A673 (cell line): ENCODE measurements at regions not wholly inside any gene's neighbourhood (a gene's known extent, or its start where the extent isn't known, plus 50 kb on each side); places are given as distances from the start of the nearest gene placed in this dataset.

Experiments
- BruUV-seq: library from RNA; stranded (reverse); fragments of 400-500 nt; replicated peaks from 2 replicates; lab custom pipeline; 2021; lab: Mats Ljungman, UMichigan
- CTCF ChIA-PET: fragments of 300-600 bp; sonication (Branson Sonifier 250); formaldehyde crosslinking; loops from one replicate; lab custom pipeline; 2022; ENCODE audit warnings: antibody characterized with exemption; lab: Charles Lee
- POLR2A ChIA-PET: fragments of 300-600 bp; sonication (Branson Sonifier 250); formaldehyde crosslinking; loops from one replicate; lab custom pipeline; 2022; ENCODE audit warnings: antibody characterized with exemption; ENCODE audit not compliant: low non-redundant PET; lab: Charles Lee
- DNase-seq: peaks from one replicate; pipeline ENCODE4 v3.0.0-alpha.2; 2015; ENCODE audit warnings: low spot score
- H3K27ac ChIP-seq: fragments of 200-600 bp; sonication (generic); 2 replicates; pipeline ENCODE4 v1.5.1; 2016; ENCODE audit warnings: mixed run types, low read depth, mild to moderate bottlenecking, mixed read lengths, antibody characterized with exemption, low read length; ENCODE audit not compliant: poor library complexity, severe bottlenecking
- H3K27me3 ChIP-seq: fragments of 200-600 bp; sonication (generic); replicated peaks from 2 replicates; pipeline ENCODE4 v1.6.1; 2017; ENCODE audit warnings: mixed run types, low read depth, mild to moderate bottlenecking, mixed read lengths, antibody characterized with exemption, low read length; ENCODE audit not compliant: insufficient read depth, poor library complexity
- H3K36me3 ChIP-seq: fragments of 200-600 bp; sonication (generic); 2 replicates; pipeline ENCODE4 v1.6.1; 2016; ENCODE audit warnings: mixed run types, mild to moderate bottlenecking, mixed read lengths, antibody characterized with exemption, low read length; ENCODE audit not compliant: insufficient read depth, poor library complexity, severe bottlenecking
- H3K4me1 ChIP-seq: fragments of 200-600 bp; sonication (generic); 2 replicates; pipeline ENCODE4 v1.6.1; 2017; ENCODE audit warnings: mixed run types, mild to moderate bottlenecking, mixed read lengths, antibody characterized with exemption, low read length; ENCODE audit not compliant: insufficient read depth, poor library complexity, severe bottlenecking
- H3K4me3 ChIP-seq: fragments of 200-600 bp; sonication (generic); 2 replicates; pipeline ENCODE4 v1.5.1; 2016; ENCODE audit warnings: low read depth, mixed run types, mild to moderate bottlenecking, mixed read lengths, low read length; ENCODE audit not compliant: poor library complexity, severe bottlenecking
- H3K9me3 ChIP-seq: fragments of 200-600 bp; sonication (generic); 2 replicates; pipeline ENCODE4 v1.6.1; 2016; ENCODE audit warnings: mixed run types, low read depth, mild to moderate bottlenecking, mixed read lengths, antibody characterized with exemption, low read length; ENCODE audit not compliant: poor library complexity, severe bottlenecking
- EZH2 ChIP-seq: fragments of 200-600 bp; sonication (generic); IDR thresholded peaks from 2 replicates; pipeline ENCODE4 v1.6.1; 2017; ENCODE audit warnings: borderline replicate concordance, low read depth, mild to moderate bottlenecking, mixed read lengths, antibody characterized with exemption, low read length; ENCODE audit not compliant: poor library complexity, severe bottlenecking
- intact Hi-C: fragments of 100-400 bp; cut with micrococcal nuclease; formaldehyde crosslinking; loops from one replicate; pipeline ENCODE4 v1.10.0; 2022; ENCODE audit not compliant: unreplicated experiment
- TF ChIP-seq, protein P1 (sequence below): fragments of 300-800, 200-600 bp; sonication (generic); conservative IDR thresholded peaks from 2 replicates; pipeline ENCODE4 v1.5.1; 2017; ENCODE audit warnings: low read depth, mild to moderate bottlenecking, antibody characterized with exemption, low read length, moderate library complexity, mixed read lengths

- H3K36me3 ChIP-seq: no peaks in the 10 kb centered on the region
- peaks cover 1% of the 10 kb centered on the region for H3K27me3 ChIP-seq
- no peak for DNase-seq
- ChIA-PET CTCF (no interaction called here), POLR2A (no interaction called here)
- no peaks in the 10 kb centered on the region for H3K9me3 ChIP-seq
- TF ChIP-seq, protein P1, sequence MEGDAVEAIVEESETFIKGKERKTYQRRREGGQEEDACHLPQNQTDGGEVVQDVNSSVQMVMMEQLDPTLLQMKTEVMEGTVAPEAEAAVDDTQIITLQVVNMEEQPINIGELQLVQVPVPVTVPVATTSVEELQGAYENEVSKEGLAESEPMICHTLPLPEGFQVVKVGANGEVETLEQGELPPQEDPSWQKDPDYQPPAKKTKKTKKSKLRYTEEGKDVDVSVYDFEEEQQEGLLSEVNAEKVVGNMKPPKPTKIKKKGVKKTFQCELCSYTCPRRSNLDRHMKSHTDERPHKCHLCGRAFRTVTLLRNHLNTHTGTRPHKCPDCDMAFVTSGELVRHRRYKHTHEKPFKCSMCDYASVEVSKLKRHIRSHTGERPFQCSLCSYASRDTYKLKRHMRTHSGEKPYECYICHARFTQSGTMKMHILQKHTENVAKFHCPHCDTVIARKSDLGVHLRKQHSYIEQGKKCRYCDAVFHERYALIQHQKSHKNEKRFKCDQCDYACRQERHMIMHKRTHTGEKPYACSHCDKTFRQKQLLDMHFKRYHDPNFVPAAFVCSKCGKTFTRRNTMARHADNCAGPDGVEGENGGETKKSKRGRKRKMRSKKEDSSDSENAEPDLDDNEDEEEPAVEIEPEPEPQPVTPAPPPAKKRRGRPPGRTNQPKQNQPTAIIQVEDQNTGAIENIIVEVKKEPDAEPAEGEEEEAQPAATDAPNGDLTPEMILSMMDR: no peak
- TF ChIP-seq EZH2: no peak
- H3K4me1 ChIP-seq: no peaks in the 10 kb centered on the region
- intact Hi-C loops: no loop called here
- H3K4me3 ChIP-seq: no peak overlapping the region
- no TSS peak for BruUV-seq
- H3K27ac ChIP-seq: no peak overlapping the region
Observed at GRCh38 chr4:26218677-26219605, 101.9 kb upstream of the RBPJ start.

GRCh38 chr4:26220696-26221095, 100.1 kb upstream of the RBPJ start:
- intact Hi-C loops: no loop called here
- no TSS peak for BruUV-seq
- CTCF ChIA-PET: no interaction called here

GRCh38 chr4:26223155-26223554, 97.7 kb upstream of the RBPJ start:
- Histone ChIP-seq H3K9me3 (no peaks in the 10 kb centered on the region), H3K4me3 (no peak overlapping the region), H3K4me1 (no peaks in the 10 kb centered on the region), H3K27me3 (no peaks in the 10 kb centered on the region), H3K36me3 (no peaks in the 10 kb centered on the region), H3K27ac (no peak overlapping the region)
- POLR2A ChIA-PET: no interaction called here
- TF ChIP-seq, protein P1: no peak
- no peak for TF ChIP-seq EZH2
- CTCF ChIA-PET: no interaction called here
- no peak for DNase-seq
- intact Hi-C loops: no loop called here
- BruUV-seq: no TSS peak

More at GRCh38 chr4:26220696-26221095, 100.1 kb upstream of the RBPJ start:
- POLR2A ChIA-PET: no interaction called here
- DNase-seq: no peak
- Histone ChIP-seq H3K4me1 (no peaks in the 10 kb centered on the region), H3K27me3 (no peaks in the 10 kb centered on the region), H3K4me3 (no peak overlapping the region), H3K36me3 (no peaks in the 10 kb centered on the region), H3K9me3 (no peaks in the 10 kb centered on the region), H3K27ac (no peak overlapping the region)
- TF ChIP-seq, protein P1: no peak
- no peak for TF ChIP-seq EZH2
